Parathyroid adenoma (tissue), 2 donors: ENCODE measurements at regions not wholly inside any gene's neighbourhood (a gene's known extent, or its start where the extent isn't known, plus 50 kb on each side); places are given as distances from the start of the nearest gene placed in this dataset.

Experiments used
- H2AFZ ChIP-seq: fragments of 300-600 bp; sonication (generic); one replicate; pipeline ENCODE4 v1.7.0; 2017; ENCODE audit warnings: antibody characterized with exemption, mild to moderate bottlenecking
- H3K27ac ChIP-seq: fragments of 300-600 bp; sonication (generic); one replicate; pipeline ENCODE4 v1.7.0; 2017
- H3K27me3 ChIP-seq: fragments of 300-600 bp; sonication (generic); one replicate; pipeline ENCODE4 v1.7.0; 2017; ENCODE audit warnings: low read length; ENCODE audit not compliant: control insufficient read depth, insufficient read depth
- H3K36me3 ChIP-seq: fragments of 300-600 bp; sonication (generic); one replicate; pipeline ENCODE4 v1.7.0; 2017; ENCODE audit warnings: low read length; ENCODE audit not compliant: control insufficient read depth, insufficient read depth
- H3K4me1 ChIP-seq: fragments of 300-600 bp; sonication (generic); one replicate; pipeline ENCODE4 v1.7.0; 2017; ENCODE audit warnings: control low read depth
- H3K4me2 ChIP-seq: fragments of 300-600 bp; sonication (generic); one replicate; pipeline ENCODE4 v1.7.0; 2017; ENCODE audit warnings: low read length
- H3K4me3 ChIP-seq: fragments of 300-600 bp; sonication (generic); one replicate; pipeline ENCODE4 v1.7.0; 2017; ENCODE audit warnings: low read depth, low read length
- H3K79me2 ChIP-seq: fragments of 300-600 bp; sonication (generic); one replicate; pipeline ENCODE4 v1.7.0; 2017; ENCODE audit warnings: control low read depth
- H3K9ac ChIP-seq: fragments of 300-600 bp; sonication (generic); one replicate; pipeline ENCODE4 v1.7.0; 2017; ENCODE audit warnings: mild to moderate bottlenecking
- H3K9me3 ChIP-seq: fragments of 300-600 bp; sonication (generic); one replicate; pipeline ENCODE4 v1.7.0; 2017; ENCODE audit warnings: low read length; ENCODE audit not compliant: control insufficient read depth
- CTCF ChIP-seq: fragments of 300-600 bp; sonication (generic); IDR thresholded peaks from one replicate; pipeline ENCODE4 v1.7.0; 2017; ENCODE audit warnings: antibody characterized with exemption, mild to moderate bottlenecking
- donor health status: primary hyperparathyroidism.

- no peaks in the 10 kb centered on the region for H3K4me1 ChIP-seq
- H3K27ac ChIP-seq: no peak overlapping the region
- no peak overlapping the region for H2AFZ ChIP-seq
- TF ChIP-seq CTCF: no peak
- H3K36me3 ChIP-seq: no peaks in the 10 kb centered on the region
- H3K79me2 ChIP-seq: no peaks in the 10 kb centered on the region
- H3K27me3 ChIP-seq: no peaks in the 10 kb centered on the region
- no peak overlapping the region for H3K9ac ChIP-seq
- H3K4me3 ChIP-seq: no peak overlapping the region
- no peak overlapping the region for H3K4me2 ChIP-seq
- no peaks in the 10 kb centered on the region for H3K9me3 ChIP-seq
Measured at GRCh38 chr9:30574355-30575151, 1809.9 kb upstream of the ACO1 start.

- H3K4me1 ChIP-seq: no peaks in the 10 kb centered on the region
- H3K27me3 ChIP-seq: no peaks in the 10 kb centered on the region
- no peak overlapping the region for H3K9ac ChIP-seq
- no peak for TF ChIP-seq CTCF
- no peaks in the 10 kb centered on the region for H3K36me3 ChIP-seq
- no peak overlapping the region for H2AFZ ChIP-seq
- H3K79me2 ChIP-seq: no peaks in the 10 kb centered on the region
- no peak overlapping the region for H3K27ac ChIP-seq
- no peak overlapping the region for H3K4me2 ChIP-seq
- no peak overlapping the region for H3K4me3 ChIP-seq
- H3K9me3 ChIP-seq: no peaks in the 10 kb centered on the region
Measured at GRCh38 chr9:30575218-30575617, 1809.2 kb upstream of the ACO1 start.

- Histone ChIP-seq H3K4me2 (no peak overlapping the region), H3K36me3 (no peaks in the 10 kb centered on the region), H3K4me1 (no peaks in the 10 kb centered on the region), H3K4me3 (no peak overlapping the region), H3K9ac (no peak overlapping the region), H3K79me2 (no peaks in the 10 kb centered on the region), H3K27me3 (no peaks in the 10 kb centered on the region), H2AFZ (no peak overlapping the region), H3K9me3 (no peaks in the 10 kb centered on the region), H3K27ac (no peak overlapping the region)
- TF ChIP-seq CTCF: no peak
Measured at GRCh38 chr9:30575691-30576090, 1808.8 kb upstream of the ACO1 start.

GRCh38 chr9:30579810-30580209 is 1804.6 kb upstream of the ACO1 start:
- H3K4me3 ChIP-seq: no peak overlapping the region
- no peak for TF ChIP-seq CTCF
- H3K4me1 ChIP-seq: no peaks in the 10 kb centered on the region
- H3K36me3 ChIP-seq: no peaks in the 10 kb centered on the region
- H3K4me2 ChIP-seq: no peak overlapping the region
- H3K9me3 ChIP-seq: no peaks in the 10 kb centered on the region
- no peak overlapping the region for H2AFZ ChIP-seq
- H3K27me3 ChIP-seq: no peaks in the 10 kb centered on the region
- no peaks in the 10 kb centered on the region for H3K79me2 ChIP-seq
- H3K9ac ChIP-seq: no peak overlapping the region
- H3K27ac ChIP-seq: no peak overlapping the region

GRCh38 chr9:30582240-30582639 is 1802.2 kb upstream of the ACO1 start:
- no peaks in the 10 kb centered on the region for H3K4me1 ChIP-seq
- no peak for TF ChIP-seq CTCF

More at GRCh38 chr9:30582240-30582639, 1802.2 kb upstream of the ACO1 start:
- H3K27me3 ChIP-seq: no peaks in the 10 kb centered on the region
- H3K36me3 ChIP-seq: no peaks in the 10 kb centered on the region
- H3K4me2 ChIP-seq: no peak overlapping the region
- no peaks in the 10 kb centered on the region for H3K79me2 ChIP-seq
- no peak overlapping the region for H3K9ac ChIP-seq
- H3K9me3 ChIP-seq: no peaks in the 10 kb centered on the region
- no peak overlapping the region for H3K27ac ChIP-seq
- no peak overlapping the region for H2AFZ ChIP-seq
- H3K4me3 ChIP-seq: no peak overlapping the region
